Mesothelial cell of epicardium (in vitro differentiated cells): ENCODE measurements at regions not wholly inside any gene's neighbourhood (a gene's known extent, or its start where the extent isn't known, plus 50 kb on each side); places are given as distances from the start of the nearest gene placed in this dataset.

Source experiments
- DNase-seq, 2 experiments: peaks; one replicate each; pipeline ENCODE4 v3.0.0; 2021; ENCODE audit warnings: low spot score in 2 of 2; ENCODE audit not compliant: unreplicated experiment in 2 of 2
- H3K27ac Mint-ChIP-seq: 2 replicates; pipeline ENCODE4 v1.8.0; 2021; ENCODE audit warnings: mixed read lengths
- H3K27me3 Mint-ChIP-seq: 2 replicates; pipeline ENCODE4 v1.8.0; 2021; ENCODE audit warnings: low read depth, mixed read lengths
- H3K36me3 Mint-ChIP-seq: 2 replicates; pipeline ENCODE4 v1.8.0; 2021; ENCODE audit warnings: mixed read lengths
- H3K4me1 Mint-ChIP-seq: 2 replicates; pipeline ENCODE4 v1.8.0; 2021; ENCODE audit warnings: mixed read lengths
- H3K4me3 Mint-ChIP-seq: 2 replicates; pipeline ENCODE4 v1.8.0; 2021; ENCODE audit warnings: mild to moderate bottlenecking, moderate library complexity, mixed read lengths
- H3K9me3 Mint-ChIP-seq: 2 replicates; pipeline ENCODE4 v1.8.0; 2021; ENCODE audit warnings: mixed read lengths
- CTCF ChIP-seq: fragments of 200-600 bp; sonication (generic); IDR thresholded peaks from one replicate; pipeline ENCODE4 v1.5.0; 2021; ENCODE audit warnings: antibody characterized with exemption; ENCODE audit not compliant: unreplicated experiment

DNA sequence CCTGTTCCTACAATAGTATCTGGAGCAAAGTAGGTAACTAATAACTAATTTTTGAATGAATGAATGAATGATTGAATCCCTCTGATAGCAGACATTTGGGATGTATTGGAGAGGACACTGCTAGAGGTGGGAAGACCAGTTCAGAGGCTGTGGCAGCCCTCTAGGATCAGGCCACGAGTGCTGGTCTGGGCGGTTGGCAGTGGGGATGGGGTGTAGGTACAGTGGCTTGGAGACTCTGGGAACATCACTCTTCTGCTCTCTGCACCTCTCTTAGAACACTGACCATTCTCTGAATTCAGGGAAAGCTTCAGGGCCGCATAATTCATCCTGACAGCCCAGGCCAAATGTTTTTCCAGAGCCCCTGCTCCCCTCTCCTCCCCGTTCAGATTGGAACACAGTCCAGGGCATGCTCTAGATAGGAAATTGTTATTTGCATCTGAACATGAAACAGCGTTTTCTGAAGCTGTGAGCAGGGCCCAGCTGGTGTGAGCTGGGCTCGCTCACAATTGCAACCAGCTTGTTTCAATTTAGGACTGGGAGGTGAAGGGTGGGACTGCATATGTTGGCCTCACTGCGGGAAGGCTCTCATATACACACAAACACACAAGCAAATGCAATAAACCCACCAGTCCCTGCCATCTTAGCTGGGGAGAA lies 253.1 kb upstream of the USP24 start:
- Mint-ChIP-seq H3K4me1 (peaks cover 4% of the 10 kb centered on the region), H3K9me3 (no peaks in the 10 kb centered on the region), H3K27ac (no peak overlapping the region), H3K36me3 (no peaks in the 10 kb centered on the region), H3K27me3 (no peaks in the 10 kb centered on the region), H3K4me3 (no peak overlapping the region)
- no peak for DNase-seq
- no peak for TF ChIP-seq CTCF

GRCh38 chr1:55466921-55467320 lies 251.8 kb upstream of the USP24 start:
- no peaks in the 10 kb centered on the region for H3K9me3 Mint-ChIP-seq
- peaks cover 4% of the 10 kb centered on the region for H3K4me1 Mint-ChIP-seq
- no peak overlapping the region for H3K27ac Mint-ChIP-seq
- no peak for TF ChIP-seq CTCF
- no peaks in the 10 kb centered on the region for H3K36me3 Mint-ChIP-seq
- no peak for DNase-seq
- H3K4me3 Mint-ChIP-seq, result no peak overlapping the region
- H3K27me3 Mint-ChIP-seq, result no peaks in the 10 kb centered on the region

DNA sequence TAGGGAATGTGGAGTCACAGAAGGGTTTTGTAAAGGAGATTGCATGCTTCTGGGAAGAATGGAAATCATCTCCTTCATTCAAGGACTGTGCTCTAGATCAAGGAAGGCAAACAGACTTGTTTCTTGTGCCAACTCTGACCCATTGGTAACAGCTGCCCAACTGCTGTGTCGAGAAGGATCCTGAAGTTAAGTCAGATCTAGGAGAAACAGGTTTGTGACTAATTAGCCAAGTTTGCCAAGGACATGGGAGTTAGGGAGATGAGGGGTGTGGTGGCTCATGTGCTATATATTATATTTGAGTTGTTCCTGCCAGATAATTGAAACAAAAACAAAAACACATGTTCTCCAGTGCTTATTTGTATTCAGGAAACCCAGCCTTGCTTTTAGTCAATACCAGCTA lies 251.2 kb upstream of the USP24 start:
- H3K4me1 Mint-ChIP-seq, result peaks cover 4% of the 10 kb centered on the region
- no peaks in the 10 kb centered on the region for H3K9me3 Mint-ChIP-seq
- H3K27me3 Mint-ChIP-seq, result no peaks in the 10 kb centered on the region
- no peak overlapping the region for H3K27ac Mint-ChIP-seq
- DNase-seq, result no peak
- no peak for TF ChIP-seq CTCF
- no peaks in the 10 kb centered on the region for H3K36me3 Mint-ChIP-seq
- no peak overlapping the region for H3K4me3 Mint-ChIP-seq

DNA sequence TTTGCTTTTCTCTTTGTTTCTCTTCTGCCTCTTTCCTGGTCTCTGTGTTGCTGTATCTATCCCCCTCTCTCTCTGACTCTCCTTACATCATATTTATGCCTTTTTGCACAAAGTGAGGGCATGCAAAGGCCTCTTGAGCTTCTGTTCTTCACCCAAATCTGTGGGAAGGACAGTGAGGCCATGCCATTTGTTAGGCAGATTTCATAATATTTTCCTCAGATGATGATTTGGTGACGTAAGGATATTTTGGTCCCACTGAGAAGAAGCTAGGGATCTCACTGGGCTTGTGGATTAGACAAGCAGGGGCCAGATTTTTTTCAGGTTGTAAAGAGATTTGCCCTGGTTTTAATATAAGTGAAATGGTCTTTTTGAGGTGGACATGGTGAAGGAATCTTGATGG lies 249.4 kb upstream of the USP24 start:
- no peak for DNase-seq
- Mint-ChIP-seq H3K4me1 (peaks cover 4% of the 10 kb centered on the region), H3K36me3 (no peaks in the 10 kb centered on the region), H3K27ac (no peak overlapping the region), H3K9me3 (peaks cover 4% of the 10 kb centered on the region), H3K4me3 (no peak overlapping the region), H3K27me3 (no peaks in the 10 kb centered on the region)
- TF ChIP-seq CTCF, result no peak

DNA sequence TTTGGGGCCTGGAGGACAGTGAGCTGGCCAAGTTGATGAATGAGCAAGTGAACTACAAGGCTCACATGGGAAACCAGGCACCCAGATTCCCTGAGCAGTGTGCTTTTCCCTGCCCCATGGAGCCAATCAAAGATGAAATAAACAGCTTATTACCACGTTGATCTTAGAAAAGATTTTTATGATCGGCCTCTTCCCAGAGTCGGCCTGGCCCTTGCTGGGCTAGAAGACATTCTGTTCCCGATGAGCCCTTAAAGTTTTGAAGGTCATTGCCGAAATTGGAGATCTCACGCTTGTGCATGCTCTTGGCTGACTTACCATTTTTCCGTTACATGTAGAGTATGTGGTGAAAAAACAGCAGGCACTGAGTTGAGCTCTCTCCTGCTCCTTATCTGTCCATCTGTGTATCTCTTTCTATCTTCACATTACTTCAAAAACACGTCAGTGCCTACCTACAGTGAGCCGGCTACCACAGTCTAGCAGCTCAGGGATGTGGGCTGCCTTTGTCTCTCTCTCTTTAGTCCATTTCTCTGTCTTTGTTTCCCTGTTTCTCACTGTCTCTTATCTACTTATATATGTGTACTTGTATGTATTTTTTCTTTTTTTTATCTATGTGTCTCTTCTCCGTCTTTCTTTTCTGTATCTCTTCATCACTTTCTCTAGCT lies 248.8 kb upstream of the USP24 start:
- no peak for DNase-seq
- peaks cover 4% of the 10 kb centered on the region for H3K4me1 Mint-ChIP-seq
- no peak overlapping the region for H3K27ac Mint-ChIP-seq
- peaks cover 4% of the 10 kb centered on the region for H3K9me3 Mint-ChIP-seq
- H3K36me3 Mint-ChIP-seq, result no peaks in the 10 kb centered on the region
- H3K4me3 Mint-ChIP-seq, result no peak overlapping the region
- H3K27me3 Mint-ChIP-seq, result no peaks in the 10 kb centered on the region
- TF ChIP-seq CTCF, result no peak
